CD4-positive, alpha-beta T cell (primary cell): ENCODE measurements at regions not wholly inside any gene's neighbourhood (a gene's known extent, or its start where the extent isn't known, plus 50 kb on each side); places are given as distances from the start of the nearest gene placed in this dataset.

ENCODE experiments used
- ATAC-seq: fragments of 200-7000 bp; cut with Tn5 transposase; one replicate; pipeline ENCODE4 v1.10.0; 2022; ENCODE audit warnings: mild to moderate bottlenecking; ENCODE audit not compliant: poor library complexity
- CTCF ChIA-PET: fragments of 350-600 bp; sonication (Branson Sonifier 250); formaldehyde crosslinking; loops from one replicate; lab custom pipeline; 2021; ENCODE audit warnings: antibody characterized with exemption, inconsistent platforms; lab: Charles Lee
- POLR2A ChIA-PET: fragments of 350-600 bp; sonication (Branson Sonifier 250); formaldehyde crosslinking; loops from one replicate; lab custom pipeline; 2021; ENCODE audit warnings: antibody characterized with exemption, inconsistent platforms; lab: Charles Lee
- DNase-seq, 14 experiments: peaks; one replicate each; pipeline ENCODE4 v3.0.0-alpha.2; 2013 to 2020; ENCODE audit warnings: mixed read lengths in 2 of 14
- H3K27ac ChIP-seq, 2 donors: one replicate each; pipeline versions ENCODE4 v1.5.1 to v1.7.0; 2013; ENCODE audit warnings: low read length in 2 of 2, low read depth in 1 of 2, mild to moderate bottlenecking in 1 of 2
- H3K27me3 ChIP-seq, 2 experiments: 1 replicate in 1 of 2; 2 replicates in 1 of 2; pipeline versions ENCODE4 v1.6.1 to v1.7.0; 2013; ENCODE audit warnings: low read length in 2 of 2, control low read depth in 1 of 2, mild to moderate bottlenecking in 1 of 2, moderate library complexity in 1 of 2; ENCODE audit not compliant: insufficient read depth in 2 of 2, control insufficient read depth in 1 of 2
- H3K36me3 ChIP-seq: one replicate; pipeline ENCODE4 v1.6.1; 2013; ENCODE audit warnings: low read length, control low read depth; ENCODE audit not compliant: insufficient read depth
- H3K4me1 ChIP-seq: one replicate; pipeline ENCODE4 v1.6.1; 2013; ENCODE audit warnings: low read length, control low read depth; ENCODE audit not compliant: insufficient read depth
- H3K4me3 ChIP-seq: one replicate; pipeline ENCODE4 v1.5.1; 2013; ENCODE audit warnings: mild to moderate bottlenecking, low read length, moderate library complexity
- H3K9me3 ChIP-seq, 2 experiments: 1 replicate in 1 of 2; 2 replicates in 1 of 2; pipeline versions ENCODE4 v1.6.1 to v1.7.0; 2013; ENCODE audit warnings: low read length in 2 of 2, mild to moderate bottlenecking in 2 of 2, control low read depth in 1 of 2, moderate library complexity in 1 of 2; ENCODE audit not compliant: control insufficient read depth in 1 of 2, insufficient read depth in 1 of 2
- H3K27ac Mint-ChIP-seq: one replicate; pipeline ENCODE4 v1.8.0; 2020; ENCODE audit warnings: mixed read lengths
- H3K27me3 Mint-ChIP-seq: one replicate; pipeline ENCODE4 v1.8.0; 2021; ENCODE audit warnings: mixed read lengths
- H3K36me3 Mint-ChIP-seq: one replicate; pipeline ENCODE4 v1.8.0; 2021; ENCODE audit warnings: low read depth, mixed read lengths
- H3K4me1 Mint-ChIP-seq: one replicate; pipeline ENCODE4 v1.8.0; 2021; ENCODE audit warnings: low read depth, mixed read lengths
- H3K4me3 Mint-ChIP-seq: one replicate; pipeline ENCODE4 v1.8.0; 2020; ENCODE audit warnings: mild to moderate bottlenecking, mixed read lengths
- H3K9me3 Mint-ChIP-seq: one replicate; pipeline ENCODE4 v1.8.0; 2020; ENCODE audit warnings: mixed read lengths
- CTCF ChIP-seq: fragments of 200-600 bp; IDR thresholded peaks from one replicate; pipeline ENCODE4 v1.8.0; 2022; ENCODE audit warnings: antibody characterized with exemption, mild to moderate bottlenecking
- intact Hi-C, 2 experiments: fragments of 100-400 bp; cut with DNase I in 1 of 2; cut with micrococcal nuclease in 1 of 2; formaldehyde crosslinking; loops; one replicate each; pipeline versions ENCODE4 v1.15.1 to v1.9.0; 2023 to 2025; cut with DNase I, micrococcal nuclease

GRCh38 chr3:59189526-59189925 lies 139.7 kb upstream of the CFAP20DC start:
- ChIA-PET POLR2A (no interaction called here), CTCF (no interaction called here)
- DNase-seq: no peak
- intact Hi-C loops: no loop called here
- Histone ChIP-seq H3K27ac (no peak overlapping the region), H3K4me1 (no peaks in the 10 kb centered on the region), H3K27me3 (peaks cover 0 to 2% of the 10 kb centered on the region in 2 experiments), H3K9me3 (no peaks in the 10 kb centered on the region), H3K36me3 (no peaks in the 10 kb centered on the region), H3K4me3 (no peak overlapping the region)
- ATAC-seq: no peak
- no peak overlapping the region for H3K4me3 Mint-ChIP-seq
- no peaks in the 10 kb centered on the region for H3K9me3 Mint-ChIP-seq
- TF ChIP-seq CTCF: no peak
- peaks cover 8% of the 10 kb centered on the region for H3K27me3 Mint-ChIP-seq
- no peaks in the 10 kb centered on the region for H3K36me3 Mint-ChIP-seq
- no peak overlapping the region for H3K27ac Mint-ChIP-seq
- no peaks in the 10 kb centered on the region for H3K4me1 Mint-ChIP-seq

- Mint-ChIP-seq H3K4me1 (no peaks in the 10 kb centered on the region), H3K27me3 (peaks cover 8% of the 10 kb centered on the region), H3K36me3 (no peaks in the 10 kb centered on the region), H3K9me3 (no peaks in the 10 kb centered on the region), H3K27ac (no peak overlapping the region), H3K4me3 (no peak overlapping the region)
- no peak overlapping the region for H3K27ac ChIP-seq
- peaks cover 0 to 2% of the 10 kb centered on the region in 2 experiments for H3K27me3 ChIP-seq
- no peak overlapping the region for H3K4me3 ChIP-seq
- DNase-seq: no peak
- intact Hi-C loops: no loop called here
- no peak for TF ChIP-seq CTCF
- ATAC-seq: no peak
- no peaks in the 10 kb centered on the region for H3K9me3 ChIP-seq
- H3K4me1 ChIP-seq: no peaks in the 10 kb centered on the region
- ChIA-PET CTCF (interaction anchor here (1.2 kb wide), 1 partner anchor 52 kb away, joined by 3 read pairs; no protein-coding TSS in a partner anchor), POLR2A (no interaction called here)
- no peaks in the 10 kb centered on the region for H3K36me3 ChIP-seq
These were observed 136.9 kb upstream of the CFAP20DC start for GRCh38 chr3:59186725-59187124.

- H3K9me3 ChIP-seq: no peaks in the 10 kb centered on the region
- Mint-ChIP-seq H3K4me1 (no peaks in the 10 kb centered on the region), H3K4me3 (no peak overlapping the region), H3K9me3 (no peaks in the 10 kb centered on the region), H3K36me3 (no peaks in the 10 kb centered on the region), H3K27ac (no peak overlapping the region), H3K27me3 (peaks cover 8% of the 10 kb centered on the region)
- POLR2A ChIA-PET: interaction anchor here (0.7 kb wide), 1 partner anchor 750 kb away, joined by 3 read pairs; no protein-coding TSS in a partner anchor
- DNase-seq (no peak), ATAC-seq (no peak)
- peaks cover 0 to 2% of the 10 kb centered on the region in 2 experiments for H3K27me3 ChIP-seq
- no peak overlapping the region for H3K27ac ChIP-seq
- H3K36me3 ChIP-seq: no peaks in the 10 kb centered on the region
- intact Hi-C loops: no loop called here
- CTCF ChIA-PET: interaction anchor here (1.2 kb wide), 1 partner anchor 51 kb away, joined by 3 read pairs; no protein-coding TSS in a partner anchor
- H3K4me3 ChIP-seq: no peak overlapping the region
- no peaks in the 10 kb centered on the region for H3K4me1 ChIP-seq
- TF ChIP-seq CTCF: no peak
These were observed 136.0 kb upstream of the CFAP20DC start for GRCh38 chr3:59185591-59186369.
